MM.1S (cell line): ENCODE measurements at regions not wholly inside any gene's neighbourhood (a gene's known extent, or its start where the extent isn't known, plus 50 kb on each side); places are given as distances from the start of the nearest gene placed in this dataset.

Experiments
- CTCF ChIP-seq: fragments of 300-600 bp; sonication (generic); IDR thresholded peaks from 2 replicates; pipeline ENCODE4 v1.5.1; 2016; ENCODE audit warnings: antibody characterized with exemption, low read length, mixed read lengths
- EZH2 ChIP-seq: fragments of 300-600 bp; sonication (generic); optimal IDR thresholded peaks from 2 replicates; pipeline ENCODE3; 2017; ENCODE audit warnings: low read depth, mild to moderate bottlenecking, antibody characterized with exemption, low read length, mixed read lengths

DNA sequence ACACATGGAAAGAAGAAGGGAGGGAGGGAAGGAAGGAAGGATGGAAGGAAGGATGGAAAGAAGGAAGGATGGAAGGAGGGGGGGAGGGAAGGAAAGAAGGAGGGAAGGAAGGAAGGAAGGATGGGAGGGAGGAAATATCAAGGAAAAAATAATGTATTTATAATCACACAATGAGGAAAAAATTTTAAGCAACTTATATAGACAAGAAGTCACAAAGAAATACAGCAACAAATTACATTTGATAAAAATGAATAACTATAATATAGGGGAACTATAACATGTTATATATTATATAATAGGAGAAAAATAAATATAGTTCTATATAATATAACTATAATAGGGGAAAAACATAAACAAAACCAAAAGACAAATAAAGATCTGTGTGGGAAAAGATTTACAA is 441.8 kb downstream of the LRATD1 start:
- TF ChIP-seq CTCF (no peak), EZH2 (no peak)
